IMR-90 (cell line): ENCODE measurements at regions not wholly inside any gene's neighbourhood (a gene's known extent, or its start where the extent isn't known, plus 50 kb on each side); places are given as distances from the start of the nearest gene placed in this dataset.

ENCODE experiments used
- ATAC-seq: fragments of 200-7000 bp; cut with Tn5 transposase; 2 replicates; pipeline ENCODE4 v1.9.1; 2020; ENCODE audit warnings: low read depth, mild to moderate bottlenecking, moderate library complexity
- BruUV-seq: library from RNA; stranded (reverse); fragments of 400-500 nt; replicated peaks from 2 replicates; lab custom pipeline; 2021; lab: Mats Ljungman, UMichigan
- CTCF ChIA-PET: fragments of 300-600 bp; formaldehyde crosslinking; extraction: SDS; loops from one replicate; lab custom pipeline; 2021; ENCODE audit warnings: antibody characterized with exemption; lab: Yijun Ruan, JAX
- POLR2A ChIA-PET: fragments of 300-600 bp; sonication (Branson Sonifier 250); formaldehyde crosslinking; loops from one replicate; lab custom pipeline; 2022; ENCODE audit warnings: antibody characterized with exemption; ENCODE audit not compliant: unreplicated experiment; lab: Charles Lee
- DNase-seq: peaks from one replicate; pipeline ENCODE4 v3.0.0; 2013
- H2AFZ ChIP-seq: replicated peaks from 2 replicates; pipeline ENCODE3; 2013; ENCODE audit warnings: low read length, mild to moderate bottlenecking; ENCODE audit not compliant: poor library complexity
- H2AK5ac ChIP-seq: 2 replicates; pipeline ENCODE4 v1.6.1; 2013; ENCODE audit warnings: low read depth, low read length, inconsistent platforms
- H2AK9ac ChIP-seq: replicated peaks from 2 replicates; pipeline ENCODE3; 2013; ENCODE audit warnings: mild to moderate bottlenecking, low read depth, low read length, moderate library complexity; ENCODE audit not compliant: poor library complexity
- H2BK120ac ChIP-seq: 2 replicates; pipeline ENCODE4 v1.6.1; 2013; ENCODE audit warnings: low read depth, low read length, inconsistent platforms
- H2BK15ac ChIP-seq: 3 replicates; pipeline ENCODE4 v1.6.1; 2013; ENCODE audit warnings: low read depth, low read length, inconsistent platforms
- H2BK20ac ChIP-seq: 2 replicates; pipeline ENCODE4 v1.6.1; 2013; ENCODE audit warnings: low read depth, mild to moderate bottlenecking, inconsistent platforms, low read length, moderate library complexity
- H2BK5ac ChIP-seq: 2 replicates; pipeline ENCODE4 v1.6.1; 2013; ENCODE audit warnings: mild to moderate bottlenecking, low read depth, low read length, inconsistent platforms; ENCODE audit not compliant: poor library complexity, severe bottlenecking
- H3K14ac ChIP-seq: replicated peaks from 2 replicates; pipeline ENCODE4 v1.6.1; 2013; ENCODE audit warnings: low read depth, low read length, inconsistent platforms
- H3K18ac ChIP-seq: 2 replicates; pipeline ENCODE4 v1.6.1; 2013; ENCODE audit warnings: low read depth, low read length, control low read depth
- H3K23ac ChIP-seq: 2 replicates; pipeline ENCODE4 v1.6.1; 2013; ENCODE audit warnings: low read depth, low read length, inconsistent platforms
- H3K27ac ChIP-seq: 2 replicates; pipeline ENCODE4 v1.5.1; 2013; ENCODE audit warnings: mild to moderate bottlenecking, control low read depth, low read length; ENCODE audit not compliant: insufficient read depth
- H3K27me3 ChIP-seq: 2 replicates; pipeline ENCODE4 v1.6.1; 2013; ENCODE audit warnings: low read length; ENCODE audit not compliant: control insufficient read depth, insufficient read depth
- H3K36me3 ChIP-seq: 2 replicates; pipeline ENCODE4 v1.6.1; 2013; ENCODE audit warnings: low read length, mixed read lengths; ENCODE audit not compliant: control insufficient read depth, insufficient read depth
- H3K4ac ChIP-seq: 2 replicates; pipeline ENCODE4 v1.6.1; 2013; ENCODE audit warnings: low read depth, low read length, inconsistent platforms
- H3K4me1 ChIP-seq: 2 replicates; pipeline ENCODE4 v1.6.1; 2013; ENCODE audit warnings: low read length, mixed read lengths; ENCODE audit not compliant: control insufficient read depth, insufficient read depth
- H3K4me2 ChIP-seq: 2 replicates; pipeline ENCODE4 v1.6.1; 2013; ENCODE audit warnings: low read depth, mild to moderate bottlenecking, control low read depth, low read length, moderate library complexity
- H3K4me3 ChIP-seq: 2 replicates; pipeline ENCODE4 v1.5.1; 2013; ENCODE audit warnings: low read depth, mild to moderate bottlenecking, control low read depth, low read length, moderate library complexity; ENCODE audit not compliant: insufficient read depth
- H3K56ac ChIP-seq: 2 replicates; pipeline ENCODE4 v1.6.1; 2013; ENCODE audit warnings: low read length, inconsistent platforms; ENCODE audit not compliant: insufficient read depth; ENCODE audit errors: extremely low read depth
- H3K79me1 ChIP-seq, 2 experiments: 2 replicates each; pipeline ENCODE4 v1.6.1; 2013; ENCODE audit warnings: low read length in 2 of 2, inconsistent platforms in 1 of 2, low read depth in 1 of 2
- H3K9ac ChIP-seq: 2 replicates; pipeline ENCODE4 v1.6.1; 2013; ENCODE audit warnings: low read depth, low read length, control low read depth
- H3K9me1 ChIP-seq: 2 replicates; pipeline ENCODE4 v1.6.1; 2013; ENCODE audit warnings: low read length, inconsistent platforms; ENCODE audit not compliant: insufficient read depth
- H3K9me3 ChIP-seq: 2 replicates; pipeline ENCODE4 v1.6.1; 2013; ENCODE audit warnings: low read length; ENCODE audit not compliant: control insufficient read depth, insufficient read depth
- H4K20me1 ChIP-seq: 2 replicates; pipeline ENCODE4 v1.6.1; 2013; ENCODE audit warnings: low read length, inconsistent platforms; ENCODE audit not compliant: insufficient read depth
- H4K5ac ChIP-seq: 2 replicates; pipeline ENCODE4 v1.6.1; 2013; ENCODE audit warnings: mild to moderate bottlenecking, low read depth, low read length, control low read depth
- H4K8ac ChIP-seq, 2 experiments: 2 replicates each; pipeline ENCODE4 v1.6.1; 2013; ENCODE audit warnings: low read depth in 2 of 2, low read length in 2 of 2, control low read depth in 1 of 2, inconsistent platforms in 1 of 2
- H4K91ac ChIP-seq: 2 replicates; pipeline ENCODE4 v1.6.1; 2013; ENCODE audit warnings: low read depth, low read length, inconsistent platforms; ENCODE audit not compliant: insufficient read depth
- BHLHE40 ChIP-seq: fragments of 150-350 bp; IDR thresholded peaks from 2 replicates; pipeline ENCODE4 v1.6.1; 2016; ENCODE audit warnings: mild to moderate bottlenecking, low read depth, low read length
- CEBPB ChIP-seq: IDR thresholded peaks from 2 replicates; pipeline ENCODE4 v1.6.1; 2012; ENCODE audit warnings: low read depth, low read length, improper control_type of control experiment
- CHD1 ChIP-seq: IDR thresholded peaks from 2 replicates; pipeline ENCODE4 v1.6.1; 2012; ENCODE audit warnings: low read depth, low read length, improper control_type of control experiment
- CTCF ChIP-seq: conservative IDR thresholded peaks from 2 replicates; pipeline ENCODE4 v1.5.1; 2012; ENCODE audit warnings: mild to moderate bottlenecking, low read depth, low read length, improper control_type of control experiment
- ELK1 ChIP-seq: fragments of 150-350 bp; IDR thresholded peaks from 2 replicates; pipeline ENCODE4 v1.6.1; 2016; ENCODE audit warnings: low read depth, mild to moderate bottlenecking, low read length, moderate library complexity, borderline replicate concordance
- FOS ChIP-seq: fragments of 150-350 bp; IDR thresholded peaks from 2 replicates; pipeline ENCODE4 v1.6.1; 2016; ENCODE audit warnings: low read depth, low read length
- MAFK ChIP-seq: IDR thresholded peaks from 2 replicates; pipeline ENCODE4 v1.6.1; 2012; ENCODE audit warnings: low read depth, low read length, improper control_type of control experiment
- MAZ ChIP-seq: IDR thresholded peaks from 2 replicates; pipeline ENCODE4 v1.6.1; 2012; ENCODE audit warnings: low read depth, mild to moderate bottlenecking, low read length, improper control_type of control experiment, moderate library complexity, borderline replicate concordance
- MXI1 ChIP-seq: IDR thresholded peaks from 2 replicates; pipeline ENCODE4 v1.6.1; 2012; ENCODE audit warnings: low read depth, mild to moderate bottlenecking, low read length, moderate library complexity, borderline replicate concordance
- NFE2L2 ChIP-seq: fragments of 150-350 bp; IDR thresholded peaks from 2 replicates; pipeline ENCODE4 v1.6.1; 2016; ENCODE audit warnings: low read depth, mild to moderate bottlenecking, low read length
- POLR2A ChIP-seq: IDR thresholded peaks from 2 replicates; pipeline ENCODE4 v1.6.1; 2012; ENCODE audit warnings: mild to moderate bottlenecking, low read depth, low read length
- RAD21 ChIP-seq: IDR thresholded peaks from 2 replicates; pipeline ENCODE4 v1.6.1; 2012; ENCODE audit warnings: low read length, improper control_type of control experiment
- RCOR1 ChIP-seq: IDR thresholded peaks from 2 replicates; pipeline ENCODE4 v1.6.1; 2012; ENCODE audit warnings: mild to moderate bottlenecking, low read length, improper control_type of control experiment; ENCODE audit not compliant: insufficient replicate concordance
- RFX5 ChIP-seq: IDR thresholded peaks from 2 replicates; pipeline ENCODE4 v1.8.0; 2012; ENCODE audit warnings: low read depth, mild to moderate bottlenecking, low read length, moderate library complexity
- SMC3 ChIP-seq: fragments of 150-350 bp; IDR thresholded peaks from 2 replicates; pipeline ENCODE4 v1.6.1; 2016; ENCODE audit warnings: low read depth, mild to moderate bottlenecking, antibody characterized with exemption, low read length, moderate library complexity
- USF2 ChIP-seq: fragments of 150-350 bp; IDR thresholded peaks from 2 replicates; pipeline ENCODE4 v1.6.1; 2017; ENCODE audit warnings: mild to moderate bottlenecking, antibody characterized with exemption, low read length, low read depth
- WGBS, 2 experiments: methylation state at CpG; one replicate each; pipeline versions ENCODE4 v1.1.5 to v1.1.7; 2013; ENCODE audit warnings: missing lambda C conversion rate in 2 of 2; ENCODE audit not compliant: insufficient read length in 1 of 2; ENCODE audit errors: extremely low coverage in 2 of 2; 5-methylcytosine and 5-hydroxymethylcytosine counted together
- dilution Hi-C: fragments of 300-500 bp; cut with HindIII; formaldehyde crosslinking; loops from one replicate; pipeline ENCODE4 v1.14.3; 2018; ENCODE audit warnings: low sequenced_read_pairs; ENCODE audit not compliant: unreplicated experiment
- in situ Hi-C: fragments of 300-500 bp; cut with MboI; formaldehyde crosslinking; loops from 3 replicates; pipeline ENCODE4 v1.14.3; 2019; ENCODE audit warnings: low sequenced_read_pairs, inconsistent platforms, mixed read lengths
- intact Hi-C: fragments of 100-400 bp; cut with micrococcal nuclease; formaldehyde crosslinking; loops from 2 replicates; pipeline ENCODE4 v1.10.0; 2022

- Histone ChIP-seq H3K36me3 (no peaks in the 10 kb centered on the region), H3K23ac (no peak overlapping the region), H3K4ac (no peak overlapping the region), H4K91ac (no peak overlapping the region), H2BK5ac (no peak overlapping the region), H3K9me3 (peaks cover 36% of the 10 kb centered on the region), H3K4me1 (no peaks in the 10 kb centered on the region), H3K14ac (no peak overlapping the region), H3K4me2 (no peak overlapping the region), H4K20me1 (no peaks in the 10 kb centered on the region; the same call in 1 of the 2 replicates), H2BK20ac (no peak overlapping the region), H2BK120ac (no peak overlapping the region), H3K9ac (no peak overlapping the region), H3K27me3 (no peaks in the 10 kb centered on the region), H4K8ac (no peak overlapping the region), H2AFZ (no peak overlapping the region), H4K5ac (no peak overlapping the region), H3K56ac (no peak overlapping the region), H3K4me3 (no peak overlapping the region), H3K79me1 (no peaks in the 10 kb centered on the region), H2AK5ac (no peak overlapping the region), H2AK9ac (no peak overlapping the region), H2BK15ac (no peak overlapping the region), H3K9me1 (no peaks in the 10 kb centered on the region), H3K27ac (no peak overlapping the region), H3K18ac (no peak overlapping the region)
- ChIA-PET POLR2A (no interaction called here), CTCF (no interaction called here)
- intact Hi-C loops (no loop called here), dilution Hi-C loops (no loop called here), in situ Hi-C loops (no loop called here)
- TF ChIP-seq NFE2L2 (no peak), POLR2A (no peak), RAD21 (no peak), FOS (no peak), USF2 (no peak), RFX5 (no peak), BHLHE40 (no peak), MAFK (no peak), CEBPB (no peak), ELK1 (no peak), CTCF (no peak), MXI1 (no peak), CHD1 (no peak), SMC3 (no peak), RCOR1 (no peak), MAZ (no peak)
- ATAC-seq (no peak), DNase-seq (no peak)
- WGBS, 2 experiments: no CpG with 5 or more reads among the region's 5 CpGs
- no TSS peak for BruUV-seq
Observed at GRCh38 chr10:128660726-128661125, 534.5 kb upstream of the MKI67 start.
